CMK (cell line): ENCODE measurements at regions not wholly inside any gene's neighbourhood (a gene's known extent, or its start where the extent isn't known, plus 50 kb on each side); places are given as distances from the start of the nearest gene placed in this dataset.
"Not testable (repeated sequence)": the region's sequence is repeated elsewhere in the genome, so short reads cannot be mapped to it uniquely, and the experiment has no call there.

ENCODE experiments used
- DNase-seq: peaks from one replicate; pipeline ENCODE4 v3.0.0-alpha.2; 2010; ENCODE audit warnings: low read depth

GRCh38 chr13:42478531-42479156 lies 95.3 kb upstream of the TNFSF11 start:
- DNase-seq: no peak

GRCh38 chr13:42484386-42484785 lies 89.6 kb upstream of the TNFSF11 start:
- no peak for DNase-seq

GRCh38 chr13:42485272-42485671 lies 88.7 kb upstream of the TNFSF11 start:
- no peak for DNase-seq

- no peak for DNase-seq
Measured at GRCh38 chr13:42486711-42487198, 87.2 kb upstream of the TNFSF11 start.

GRCh38 chr13:42487221-42487620 lies 86.7 kb upstream of the TNFSF11 start:
- DNase-seq: no peak

- DNase-seq: no peak
Measured at GRCh38 chr13:42490676-42491075, 83.3 kb upstream of the TNFSF11 start.

- DNase-seq: no peak
Measured at GRCh38 chr13:42492372-42492920, 81.5 kb upstream of the TNFSF11 start.

- DNase-seq: no peak
Measured at GRCh38 chr13:42494157-42494556, 79.8 kb upstream of the TNFSF11 start.

- DNase-seq: no peak
Measured at GRCh38 chr13:42495255-42495654, 78.7 kb upstream of the TNFSF11 start.

GRCh38 chr13:42495751-42496150 lies 78.2 kb upstream of the TNFSF11 start:
- no peak for DNase-seq

- DNase-seq: not testable (repeated sequence)
Measured at GRCh38 chr13:42496926-42497554, 76.9 kb upstream of the TNFSF11 start.

- DNase-seq: no peak
Measured at GRCh38 chr13:42497798-42498197, 76.2 kb upstream of the TNFSF11 start.

- no peak for DNase-seq
Measured at GRCh38 chr13:42498521-42498920, 75.4 kb upstream of the TNFSF11 start.
